SK-N-SH treated with all-trans-retinoic acid at 6 μM for 48 hours (cell line): ENCODE measurements at regions not wholly inside any gene's neighbourhood (a gene's known extent, or its start where the extent isn't known, plus 50 kb on each side); places are given as distances from the start of the nearest gene placed in this dataset.

Experiments
- ARNTL ChIP-seq: fragments of 450-650 bp; formaldehyde crosslinking; IDR thresholded peaks from 2 replicates; pipeline ENCODE4 v1.5.0; 2020; ENCODE audit warnings: low read depth, mild to moderate bottlenecking, moderate library complexity, borderline replicate concordance
- CSRNP3 ChIP-seq: fragments of 250-450 bp; sonication (Bioruptor Pico); IDR thresholded peaks from 2 replicates; pipeline ENCODE4 v1.5.1; 2021; ENCODE audit warnings: mild to moderate bottlenecking, moderate library complexity
- ESRRG ChIP-seq: fragments of 250-450 bp; sonication (Bioruptor Pico); IDR thresholded peaks from 2 replicates; pipeline ENCODE4 v1.6.1; 2021; ENCODE audit warnings: mild to moderate bottlenecking
- ZC3H10 ChIP-seq: fragments of 250-450 bp; sonication (Bioruptor Pico); IDR thresholded peaks from 2 replicates; pipeline ENCODE4 v1.5.1; 2021; ENCODE audit warnings: mild to moderate bottlenecking, moderate library complexity
- ZFP30 ChIP-seq: fragments of 450-650 bp; formaldehyde crosslinking; IDR thresholded peaks from 2 replicates; pipeline ENCODE4 v1.5.0; 2022; ENCODE audit warnings: mild to moderate bottlenecking, moderate library complexity
- ZNF565 ChIP-seq: fragments of 450-650 bp; formaldehyde crosslinking; conservative IDR thresholded peaks from 2 replicates; pipeline ENCODE4 v1.5.0; 2020; ENCODE audit warnings: low read depth, mild to moderate bottlenecking, moderate library complexity

GRCh38 chr7:131130324-131130723 lies 197.4 kb upstream of the MKLN1 start:
- TF ChIP-seq ZC3H10 (no peak), ZFP30 (CRISPR knock-in tag) (no peak), ZNF565 (CRISPR knock-in tag) (no peak), ESRRG (no peak), ARNTL (no peak), CSRNP3 (no peak)
